Femur (tissue), 1 donor: ENCODE measurements at regions not wholly inside any gene's neighbourhood (a gene's known extent, or its start where the extent isn't known, plus 50 kb on each side); places are given as distances from the start of the nearest gene placed in this dataset.

Experiments
- DNase-seq: peaks from one replicate; pipeline ENCODE4 v3.0.0-alpha.2; 2017

DNA sequence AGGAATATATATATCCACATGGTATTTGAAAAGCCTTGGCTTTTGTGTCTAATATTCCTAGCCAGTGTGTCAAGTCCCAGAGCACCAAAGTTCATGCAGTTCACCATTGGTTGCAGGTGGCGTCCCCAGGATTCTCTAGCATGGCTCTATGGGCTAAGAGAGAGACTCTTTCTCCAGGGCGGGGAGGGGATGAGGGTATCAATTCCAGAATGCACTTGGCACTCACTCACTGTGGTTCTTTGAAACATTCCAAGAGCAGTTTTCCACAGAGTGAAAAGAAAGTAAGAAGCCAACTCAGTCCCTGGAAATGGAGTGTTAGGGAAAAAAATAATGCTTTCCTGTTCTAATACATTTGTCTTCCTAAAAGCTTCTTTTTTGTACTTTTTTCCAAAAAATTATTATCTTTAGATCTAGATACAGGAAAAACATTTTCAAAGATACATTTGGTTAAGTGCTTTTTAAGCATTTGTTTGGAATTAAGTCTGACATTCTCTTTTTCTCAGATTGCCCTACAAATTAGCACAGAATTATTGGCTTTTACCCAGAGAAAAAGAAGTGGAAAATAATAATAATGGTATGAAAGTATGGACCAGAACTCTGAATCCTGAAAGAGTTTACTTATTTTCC is 239.9 kb downstream of the PAX3 start:
- peak; percentile 52 for DNase-seq

DNA sequence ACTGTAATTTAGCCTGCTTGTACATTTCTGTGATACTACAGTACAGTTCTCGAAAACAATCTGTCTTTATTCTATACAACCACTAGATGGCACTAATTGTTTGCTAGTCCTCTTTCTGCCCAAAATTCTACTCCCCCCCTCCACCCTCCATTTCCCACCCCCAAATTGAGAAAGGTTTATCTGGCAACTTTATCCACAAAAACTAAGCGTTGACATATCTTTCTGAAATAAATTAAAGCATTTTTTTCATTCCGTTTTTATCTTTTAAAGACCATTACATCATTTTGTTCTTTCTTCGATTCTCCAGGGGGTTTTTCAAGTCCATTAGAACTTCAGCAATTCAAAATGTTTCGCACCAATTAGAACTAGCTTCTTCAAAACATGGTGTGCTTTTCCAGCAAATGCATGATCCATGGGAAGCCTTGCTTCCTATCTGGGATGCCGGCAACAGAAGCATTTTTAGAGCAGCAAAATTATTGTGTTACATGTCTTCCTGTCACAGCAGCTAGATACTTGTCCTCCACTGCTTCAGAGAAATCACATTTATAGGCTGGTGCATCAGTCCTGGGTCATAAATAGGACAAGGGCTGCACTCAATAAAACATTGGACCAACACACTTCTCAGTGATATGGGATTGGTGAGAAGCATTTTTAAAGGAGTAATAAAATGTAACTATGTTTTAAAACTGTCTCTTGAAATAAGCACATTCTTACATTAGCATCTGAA is 241.3 kb downstream of the PAX3 start:
- no peak for DNase-seq

DNA sequence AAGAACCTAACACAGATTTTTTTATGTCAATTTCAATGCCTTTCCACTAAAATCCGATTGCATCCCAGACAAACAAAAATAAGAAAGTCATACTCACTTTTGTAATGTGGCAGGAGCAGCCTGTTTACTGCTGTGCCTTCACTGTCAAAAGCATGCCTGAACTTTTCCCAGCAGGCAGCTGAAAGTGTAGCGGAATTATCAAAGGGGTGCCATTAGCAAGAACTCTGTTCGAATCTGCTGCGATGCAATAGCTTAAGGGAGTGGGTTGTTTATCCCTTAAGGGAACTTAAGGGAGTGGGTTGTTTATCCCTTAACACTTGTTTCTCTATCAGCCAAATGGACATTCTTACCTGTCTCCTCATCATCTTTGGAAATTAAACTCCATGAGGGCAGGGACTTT is 243.5 kb downstream of the PAX3 start:
- no peak for DNase-seq

DNA sequence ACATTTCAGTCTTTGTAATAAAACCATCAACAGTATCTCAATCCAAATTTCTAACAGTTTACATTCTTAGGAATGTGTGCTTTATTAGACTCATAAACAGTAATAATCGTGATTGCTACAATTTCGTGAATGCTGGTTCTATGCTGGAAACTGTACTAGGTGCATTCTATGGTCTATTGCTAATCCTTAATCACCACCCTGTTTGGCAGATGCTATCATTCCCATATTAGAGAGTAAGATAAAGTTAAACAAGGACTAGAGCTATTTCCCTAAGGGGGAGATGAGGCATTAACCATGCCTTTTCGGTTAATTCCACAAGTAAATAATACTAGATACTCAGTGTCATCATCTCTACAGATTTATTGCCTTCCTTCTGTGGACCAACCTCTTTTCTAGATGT is 244.0 kb downstream of the PAX3 start:
- DNase-seq: no peak

DNA sequence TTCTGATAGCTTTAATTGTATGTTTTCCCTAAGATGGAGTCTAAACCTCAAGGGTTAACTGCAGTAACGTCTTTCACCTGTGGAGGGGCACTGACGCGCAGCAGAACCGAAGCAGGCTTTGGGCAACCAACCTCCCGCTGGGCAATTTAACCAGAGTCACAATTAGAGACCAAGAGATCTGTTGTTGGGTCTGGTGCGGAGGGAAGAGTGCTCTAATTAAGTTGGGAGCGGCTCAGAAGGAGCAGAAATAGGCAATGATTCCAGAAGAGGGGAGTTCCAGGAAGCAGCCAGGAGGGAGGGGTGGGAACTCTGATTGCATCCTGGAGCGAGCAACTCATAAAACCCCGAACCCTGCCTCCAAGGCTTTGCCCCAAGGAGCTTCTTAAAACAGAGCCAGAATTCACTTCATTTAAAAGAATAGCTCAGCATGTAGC is 245.8 kb downstream of the PAX3 start:
- peak; percentile 30 for DNase-seq

DNA sequence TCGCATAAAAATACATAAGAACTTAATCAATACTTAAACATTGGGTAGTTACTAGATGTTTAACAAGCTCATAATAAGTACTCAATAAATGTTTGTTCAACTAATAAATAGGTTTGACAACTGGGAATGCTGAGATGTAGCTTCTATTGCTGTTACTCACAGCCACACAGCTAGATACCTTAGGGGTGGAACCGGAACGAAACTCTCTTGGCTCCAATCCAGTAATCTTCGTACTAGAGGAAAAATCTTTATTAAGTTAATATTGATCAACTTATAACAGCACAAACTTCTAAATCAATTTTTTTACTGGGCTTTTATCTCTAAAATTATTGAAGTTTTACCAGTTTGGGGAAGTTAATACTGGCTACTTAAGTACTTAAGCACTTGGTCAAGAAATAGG is 247.8 kb downstream of the PAX3 start:
- DNase-seq: no peak

DNA sequence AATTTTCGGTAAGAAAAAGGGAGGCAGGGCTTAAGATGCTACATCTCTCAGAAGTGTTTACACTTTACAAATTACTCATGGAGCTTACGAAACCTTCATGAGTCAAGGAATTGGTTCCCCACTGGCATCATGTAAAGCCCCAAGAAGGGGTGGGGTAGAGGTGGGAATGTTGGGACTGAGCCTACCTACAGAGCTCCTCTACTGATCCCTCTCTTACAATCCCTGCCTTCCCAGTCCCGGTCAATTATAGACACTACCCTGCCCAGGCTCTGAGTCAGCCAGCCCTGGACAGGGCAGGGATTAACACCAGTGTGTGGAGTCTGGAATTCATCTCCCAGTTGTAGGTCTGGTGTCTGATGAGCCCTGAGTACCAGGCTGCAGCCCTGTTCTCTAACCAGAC is 248.9 kb downstream of the PAX3 start:
- DNase-seq: no peak

DNA sequence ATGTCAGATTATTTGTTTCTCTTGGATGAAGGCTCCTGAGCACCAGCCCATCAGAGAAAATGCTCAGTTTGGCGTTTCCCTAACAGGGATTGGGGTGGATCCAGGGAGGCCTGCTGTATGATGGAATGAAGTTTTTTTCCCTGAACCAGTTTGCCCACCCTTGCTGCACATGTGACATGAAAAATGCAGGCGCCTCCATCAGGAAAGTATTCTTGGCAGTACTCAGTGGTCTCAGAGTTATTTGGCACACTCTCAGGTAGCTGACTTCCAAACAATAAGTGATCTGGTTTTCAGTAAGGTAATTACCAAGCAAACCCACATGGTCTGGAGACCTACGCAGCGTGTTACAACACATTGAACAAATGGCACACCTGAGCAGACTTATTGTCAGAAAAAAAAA is 254.9 kb downstream of the PAX3 start:
- no peak for DNase-seq

DNA sequence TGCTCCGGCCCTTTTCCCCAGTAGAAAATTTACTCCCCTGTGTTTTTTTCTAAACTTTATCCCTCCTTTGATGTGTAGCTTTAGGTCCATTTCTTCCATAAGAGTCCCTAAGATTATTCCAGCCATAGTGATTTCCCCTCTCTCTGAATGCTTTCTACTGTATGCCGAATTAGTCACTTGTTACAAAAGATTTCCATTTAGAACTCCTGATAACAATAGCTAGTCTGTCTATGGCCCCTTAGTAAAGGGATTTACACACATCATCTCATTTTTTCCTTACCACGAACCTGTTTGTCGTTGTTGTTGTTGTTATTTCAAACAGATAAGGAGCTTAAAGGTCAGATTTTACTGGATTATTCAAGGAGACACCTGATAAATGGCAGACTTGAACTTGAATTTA is 256.1 kb downstream of the PAX3 start:
- DNase-seq: no peak

DNA sequence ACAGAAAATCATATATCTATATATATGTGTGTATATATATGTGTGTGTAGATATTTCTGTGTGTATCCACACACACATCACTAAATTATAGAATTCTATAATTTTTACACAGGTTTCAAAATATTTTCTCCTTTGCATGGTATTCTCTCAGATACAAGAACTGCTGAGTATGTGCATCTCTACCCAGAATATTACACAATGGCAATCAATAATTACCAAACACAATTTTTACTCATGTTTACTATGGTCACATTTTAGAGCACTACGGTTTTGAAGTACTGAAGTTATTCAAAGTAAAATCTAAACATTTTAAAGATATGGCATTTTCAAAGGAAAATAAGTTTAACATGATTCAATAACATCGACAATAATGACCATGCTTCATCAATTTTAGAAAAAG is 258.5 kb downstream of the PAX3 start:
- DNase-seq: no peak

DNA sequence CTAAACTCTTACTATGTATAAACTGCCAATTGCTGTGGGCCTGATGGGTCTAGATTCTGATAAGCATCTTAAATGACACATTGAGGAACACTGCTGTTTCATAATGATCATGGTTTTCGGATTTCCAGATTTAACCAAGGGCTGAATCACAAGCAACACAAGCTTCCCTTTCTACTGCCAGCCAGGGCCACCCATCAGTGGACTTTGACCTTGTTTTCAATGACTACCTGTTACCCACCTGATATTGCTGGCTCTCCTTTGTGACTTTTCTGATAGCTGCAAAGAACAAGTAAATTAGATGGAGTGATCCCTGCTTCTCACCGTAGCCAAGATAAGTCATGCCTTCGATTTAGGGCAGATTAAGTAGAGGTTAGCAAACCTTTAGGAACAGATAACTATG is 259.0 kb downstream of the PAX3 start:
- DNase-seq: no peak

DNA sequence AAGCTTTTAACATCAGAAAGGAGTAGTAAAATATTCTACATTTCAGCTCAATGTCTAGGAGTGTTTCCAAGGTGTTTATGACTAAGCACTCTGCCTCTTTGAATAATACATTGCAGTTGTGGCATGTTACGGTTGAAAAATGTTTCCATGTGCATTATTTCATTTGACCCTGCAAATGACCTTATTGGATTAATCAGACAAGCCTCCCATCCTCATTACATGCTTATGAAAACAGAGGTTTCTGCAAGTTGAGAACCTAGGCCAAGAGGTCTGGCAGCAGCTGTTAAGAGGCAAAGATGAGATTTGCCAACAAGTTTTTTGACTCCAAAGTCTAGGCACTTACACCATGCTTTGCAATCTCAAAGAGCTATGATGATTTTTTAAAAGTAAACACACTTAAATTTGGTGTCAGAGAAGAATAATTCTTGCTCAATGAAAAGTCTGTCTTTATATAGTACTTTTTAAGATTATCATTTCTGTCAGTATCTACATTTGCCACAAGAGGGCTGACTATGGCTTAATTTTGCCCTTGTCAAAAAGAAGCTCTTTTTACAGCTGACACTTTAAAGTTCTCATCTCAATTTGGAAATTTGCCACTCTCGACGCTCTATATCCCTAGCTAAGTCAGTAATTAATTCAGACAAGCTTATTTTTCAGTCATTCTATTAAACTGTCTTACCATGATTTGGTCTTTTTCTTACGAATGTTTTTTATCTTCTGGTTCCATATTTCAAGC is 260.6 kb downstream of the PAX3 start:
- no peak for DNase-seq

DNA sequence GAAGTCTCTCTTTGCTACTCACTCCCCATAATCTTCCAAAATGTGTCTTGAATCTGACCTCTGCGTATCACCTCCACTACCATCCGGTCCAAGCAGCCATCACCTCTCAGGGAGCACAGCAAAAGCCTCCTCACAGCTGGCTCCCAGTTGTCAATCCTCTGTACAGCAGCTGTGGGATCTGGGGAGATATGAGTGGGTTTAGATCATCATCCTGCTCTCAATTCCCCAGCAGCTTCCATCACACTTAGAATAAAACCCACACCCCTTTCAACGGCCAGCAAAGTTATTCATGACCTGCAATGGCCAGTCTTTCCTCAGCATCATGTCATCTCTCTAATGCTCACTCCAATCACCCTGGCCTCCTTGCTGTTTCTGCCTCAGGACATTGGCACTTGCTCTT is 261.6 kb downstream of the PAX3 start:
- DNase-seq: no peak

DNA sequence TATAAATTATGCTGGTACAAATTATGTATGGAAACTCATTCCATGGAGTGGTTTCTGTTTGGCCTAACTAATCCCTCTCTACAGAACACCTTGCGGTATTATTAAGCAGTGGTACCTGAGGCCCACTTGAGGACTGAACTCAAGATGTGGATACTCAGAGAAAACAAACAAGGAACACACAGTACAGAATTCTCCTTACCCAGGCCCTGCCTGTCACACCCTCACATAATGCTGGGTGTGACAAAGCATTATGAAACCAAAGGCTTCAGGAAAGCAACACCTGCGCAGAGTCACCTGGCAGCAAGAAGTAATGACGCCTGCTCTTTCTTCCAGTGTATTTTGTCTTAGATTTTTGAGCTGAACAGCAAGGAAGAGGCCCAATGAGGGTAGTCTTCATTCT is 264.7 kb downstream of the PAX3 start:
- DNase-seq: no peak

DNA sequence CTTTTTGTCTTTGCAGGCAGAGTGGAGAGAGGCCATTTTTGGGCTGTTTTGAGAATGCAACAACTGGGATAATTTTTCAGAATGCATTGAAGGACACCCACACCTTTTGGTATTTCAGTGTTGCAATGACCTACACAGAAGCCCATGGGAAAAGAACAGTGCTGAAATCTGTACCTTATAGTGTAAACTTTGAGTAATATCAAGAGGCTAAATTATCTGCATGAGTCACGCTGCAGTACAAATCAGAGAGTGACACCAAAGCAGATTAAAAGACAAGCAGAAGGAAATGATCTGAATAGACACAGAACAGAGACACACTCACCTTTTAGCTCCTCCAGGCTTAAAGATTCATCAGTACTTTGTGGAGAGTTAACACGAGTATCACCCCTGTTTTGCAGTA is 265.3 kb downstream of the PAX3 start:
- no peak for DNase-seq

DNA sequence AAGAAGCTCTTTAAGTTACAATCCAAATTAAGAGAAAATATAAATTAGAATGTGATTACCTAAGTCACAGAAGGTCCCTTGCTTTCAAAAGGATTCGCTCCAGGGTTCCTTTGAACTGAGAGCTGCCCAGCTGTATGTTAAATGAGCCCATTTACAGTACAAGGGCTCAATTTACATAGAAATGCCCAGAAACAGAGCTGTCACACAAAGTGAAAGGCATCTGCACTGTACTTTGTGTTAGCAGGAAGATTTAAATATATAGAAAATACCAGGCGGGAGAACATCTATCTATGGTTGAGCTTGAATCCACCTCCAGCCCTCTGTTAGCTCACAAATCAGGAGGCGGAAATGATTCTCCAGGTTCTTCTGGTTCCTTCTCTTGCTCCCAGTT is 272.9 kb downstream of the PAX3 start:
- DNase-seq: no peak

DNA sequence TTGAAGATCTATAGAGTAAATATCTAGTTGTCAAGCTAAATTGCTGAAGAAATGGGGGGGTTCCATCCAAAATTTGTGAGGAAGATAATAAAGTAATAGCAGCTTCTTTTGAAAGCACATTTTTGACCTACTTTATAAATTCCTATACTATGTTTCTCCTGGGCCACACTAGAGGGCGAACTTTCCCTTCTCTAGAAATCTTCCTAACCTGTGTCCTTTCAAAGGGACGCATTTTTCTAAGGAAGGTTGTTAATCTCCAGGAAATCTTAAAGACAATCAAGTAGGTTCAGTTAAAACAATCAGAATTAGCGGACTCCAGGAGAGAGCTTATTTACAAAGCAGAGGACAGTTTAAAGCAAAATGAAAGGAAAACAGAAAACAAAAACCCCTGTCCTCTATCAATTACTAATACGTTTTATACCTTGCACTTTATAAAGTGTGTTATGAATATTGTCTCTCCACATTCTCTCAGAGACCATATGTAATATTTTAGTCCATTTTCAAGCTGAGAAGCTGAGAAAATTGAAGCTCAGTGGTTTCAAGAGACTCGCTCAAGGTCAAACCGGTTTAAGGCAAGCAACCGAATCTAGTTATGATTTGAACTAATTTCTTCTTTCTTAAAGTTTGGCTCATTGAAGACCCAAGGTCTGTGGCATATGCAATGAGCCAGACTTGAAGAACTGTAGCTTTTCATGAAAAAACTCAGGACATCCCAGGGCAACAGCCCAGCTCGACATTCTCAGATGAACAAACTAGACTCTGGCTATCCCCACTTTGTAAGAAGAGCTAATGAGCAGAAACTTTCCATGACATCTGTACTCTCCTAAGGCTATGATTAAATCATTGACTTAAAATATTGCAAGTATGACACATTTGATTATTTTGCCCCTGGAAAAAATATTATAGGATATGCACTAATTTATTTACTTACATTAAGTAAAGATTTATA is 273.6 kb downstream of the PAX3 start:
- no peak for DNase-seq

DNA sequence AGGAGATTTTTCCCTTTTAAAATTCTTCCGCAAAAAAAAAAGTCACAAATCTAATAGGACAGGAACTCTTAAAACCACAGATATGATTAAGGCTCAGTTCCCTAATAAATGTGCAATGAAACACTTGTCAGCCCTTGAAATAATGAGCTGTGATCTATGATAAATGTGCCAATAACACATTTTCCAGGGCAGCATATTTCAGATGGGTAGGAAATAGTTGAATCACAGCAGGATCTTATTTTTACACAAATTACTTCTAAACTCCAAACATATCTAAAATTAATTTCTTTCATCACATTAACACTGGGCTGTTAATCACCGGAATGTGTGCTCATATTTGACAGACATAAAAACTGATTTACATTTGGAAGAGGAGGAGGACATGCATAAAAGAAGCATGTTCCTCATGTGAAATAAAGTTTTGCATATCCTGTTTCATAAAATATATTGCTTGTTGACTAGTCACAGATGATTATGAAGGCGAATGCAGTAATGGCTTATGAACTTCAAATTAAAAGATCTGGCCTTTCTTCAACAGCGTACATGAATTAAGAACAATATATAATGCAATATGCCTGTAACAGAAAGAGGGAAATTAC is 281.4 kb downstream of the PAX3 start:
- no peak for DNase-seq

DNA sequence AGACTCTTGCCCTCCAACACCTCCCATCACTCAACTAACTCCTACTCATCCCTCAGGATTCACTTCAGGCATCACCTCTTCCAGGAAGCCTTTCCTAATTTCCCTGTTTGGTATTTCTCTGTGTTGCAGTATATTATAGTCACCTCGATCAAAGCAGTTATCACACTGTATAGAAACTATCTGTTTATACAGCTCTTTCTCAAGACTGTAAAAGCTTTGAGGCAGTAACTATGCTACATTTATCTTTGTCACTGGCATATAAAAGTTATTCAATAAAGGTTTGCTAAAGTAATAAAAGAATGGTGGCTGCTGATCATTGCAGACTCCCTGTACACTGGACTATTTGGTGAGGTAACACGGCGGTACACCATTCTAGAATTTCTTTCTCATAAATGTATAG is 284.9 kb downstream of the PAX3 start:
- no peak for DNase-seq

DNA sequence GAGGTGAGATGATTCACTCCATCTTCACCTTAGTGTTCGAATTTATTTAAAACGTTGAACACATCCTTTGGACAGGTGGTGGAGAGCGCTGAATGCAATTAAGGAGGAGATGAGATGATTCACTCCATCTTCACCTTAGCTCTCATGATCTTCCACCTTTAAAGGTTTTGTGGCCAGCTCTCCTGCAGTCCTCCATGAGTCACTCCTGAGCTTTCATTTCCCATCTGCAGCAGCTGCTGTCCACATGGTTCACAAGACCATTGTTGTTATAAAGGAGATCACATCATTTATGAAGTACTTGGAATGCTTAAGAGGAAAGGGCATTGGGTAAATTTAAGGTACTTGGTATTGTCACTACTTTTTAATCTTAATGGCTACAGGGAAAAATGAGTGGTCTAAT is 298.5 kb downstream of the PAX3 start:
- no peak for DNase-seq

DNA sequence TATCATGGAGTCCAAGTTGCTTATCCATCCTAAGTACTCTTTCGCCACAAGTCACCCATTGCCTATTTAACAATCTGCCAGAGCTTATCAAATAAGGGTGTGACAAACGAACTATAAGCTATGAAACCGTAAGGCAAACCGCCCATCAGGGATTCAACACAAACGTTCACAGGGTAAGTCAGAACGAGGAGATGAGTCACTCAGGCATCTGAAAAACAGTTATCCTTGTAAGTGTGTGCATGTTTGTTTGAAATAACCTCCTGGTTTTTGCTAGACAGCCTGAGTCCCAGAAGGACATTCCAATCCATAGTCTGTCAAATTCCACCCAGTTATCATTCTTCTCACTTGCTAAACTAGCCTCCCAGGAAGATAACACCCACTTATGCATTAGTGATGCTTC is 299.1 kb downstream of the PAX3 start:
- DNase-seq: no peak

DNA sequence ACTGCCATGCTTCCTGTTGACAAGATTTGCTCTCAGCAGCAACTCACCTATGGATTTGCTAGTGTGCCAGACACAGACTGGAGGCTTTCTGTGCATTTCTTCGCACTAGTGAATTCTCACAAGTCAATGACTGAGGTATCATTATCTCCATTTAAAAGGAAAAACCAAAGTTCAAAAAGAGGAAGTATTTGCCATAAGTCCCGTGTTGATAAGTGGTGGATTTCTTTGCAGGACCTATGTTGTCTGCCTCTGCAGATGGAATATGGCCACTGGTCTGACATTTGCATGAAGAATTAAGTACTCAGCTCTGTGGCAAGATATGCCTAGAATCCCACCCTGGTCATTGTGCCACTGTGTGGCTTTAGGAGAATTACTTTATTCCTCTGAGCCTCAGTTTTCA is 299.6 kb downstream of the PAX3 start:
- DNase-seq: no peak

DNA sequence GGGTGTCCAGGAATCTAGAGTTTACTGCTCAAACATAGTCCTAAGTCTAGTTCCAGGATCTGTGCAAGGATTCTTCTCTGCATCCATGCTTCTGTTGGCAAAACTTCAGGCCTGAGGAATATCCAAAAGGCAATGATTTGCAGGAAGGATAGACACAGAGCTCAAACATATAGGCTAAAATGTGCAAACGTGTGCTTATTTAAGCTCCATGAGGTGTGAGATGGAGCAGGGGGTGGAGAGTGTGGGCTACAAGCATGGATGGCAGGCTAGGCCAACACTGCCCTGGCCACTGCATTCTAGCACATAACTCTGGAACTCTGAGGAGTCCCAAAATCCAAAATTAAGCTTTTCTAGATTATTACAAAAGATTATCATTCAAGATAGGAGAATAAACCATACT is 301.1 kb downstream of the PAX3 start:
- DNase-seq: no peak
